ENCODE measurements at regions not wholly inside any gene's neighbourhood (a gene's known extent, or its start where the extent isn't known, plus 50 kb on each side); places are given as distances from the start of the nearest gene placed in this dataset.

DNA sequence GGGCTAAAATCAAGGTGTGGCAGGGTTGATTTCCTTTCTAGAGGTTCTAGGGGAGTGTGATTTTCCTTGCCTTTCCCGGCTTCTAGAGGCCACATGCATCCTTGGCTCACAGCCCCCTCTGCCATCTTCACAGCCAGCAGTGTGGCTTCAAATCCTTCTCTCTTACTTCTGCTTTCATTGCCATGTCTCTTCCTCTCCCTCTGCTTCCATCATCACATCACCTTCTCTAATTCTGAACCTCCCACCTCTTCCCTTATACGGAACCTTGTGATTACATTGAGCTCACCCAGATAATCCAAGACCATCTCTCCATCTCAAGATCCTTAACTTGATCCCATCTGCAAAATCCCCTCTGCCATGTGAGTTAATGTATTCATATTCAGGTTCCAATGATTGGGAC lies 56.2 kb upstream of the RMDN2 start:
- FAIRE-seq: no peak

DNA sequence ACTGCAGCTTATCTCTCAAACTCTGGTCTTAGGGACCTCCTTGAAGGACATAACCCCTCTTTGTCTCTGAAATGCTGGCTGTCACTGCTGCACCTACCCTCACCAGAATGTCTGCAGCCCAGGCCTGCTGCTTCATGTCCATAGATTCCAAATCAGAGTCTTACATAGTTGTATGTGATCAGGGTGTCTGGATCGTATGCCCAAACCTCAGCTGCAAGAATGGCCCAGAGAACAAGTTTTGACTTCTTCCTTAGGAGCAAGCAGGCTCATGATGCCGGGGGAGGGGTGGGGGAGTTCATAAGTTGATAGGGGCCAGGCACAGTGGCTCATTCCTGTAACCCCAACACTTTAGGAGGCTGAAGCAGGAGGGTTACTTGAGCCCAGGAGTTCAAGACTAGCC lies 55.8 kb upstream of the RMDN2 start:
- FAIRE-seq: no peak

DNA sequence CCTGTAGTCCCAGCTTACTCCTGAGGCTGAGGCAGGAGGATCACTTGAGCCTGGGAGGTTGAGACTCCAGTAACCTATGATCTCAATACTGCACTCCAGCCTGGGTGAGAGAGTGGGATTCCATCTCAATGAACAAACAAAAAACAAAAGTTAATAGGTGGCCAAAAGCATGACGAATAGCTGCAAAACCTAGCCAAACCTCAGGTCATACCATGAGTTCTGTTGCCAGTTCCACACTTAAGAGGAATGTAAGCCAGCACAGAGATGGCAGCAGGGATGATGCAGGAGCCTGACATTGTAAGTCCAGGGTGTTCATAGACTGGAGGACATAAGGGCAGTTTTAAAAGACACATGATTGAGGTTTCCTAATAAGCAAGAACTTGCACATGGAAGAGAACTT lies 55.3 kb upstream of the RMDN2 start:
- FAIRE-seq: no peak

GRCh38 chr2:37870829-37871228 lies 54.3 kb upstream of the RMDN2 start:
- no peak for FAIRE-seq

GRCh38 chr2:37871456-37872191 lies 53.5 kb upstream of the RMDN2 start:
- FAIRE-seq: no peak

DNA sequence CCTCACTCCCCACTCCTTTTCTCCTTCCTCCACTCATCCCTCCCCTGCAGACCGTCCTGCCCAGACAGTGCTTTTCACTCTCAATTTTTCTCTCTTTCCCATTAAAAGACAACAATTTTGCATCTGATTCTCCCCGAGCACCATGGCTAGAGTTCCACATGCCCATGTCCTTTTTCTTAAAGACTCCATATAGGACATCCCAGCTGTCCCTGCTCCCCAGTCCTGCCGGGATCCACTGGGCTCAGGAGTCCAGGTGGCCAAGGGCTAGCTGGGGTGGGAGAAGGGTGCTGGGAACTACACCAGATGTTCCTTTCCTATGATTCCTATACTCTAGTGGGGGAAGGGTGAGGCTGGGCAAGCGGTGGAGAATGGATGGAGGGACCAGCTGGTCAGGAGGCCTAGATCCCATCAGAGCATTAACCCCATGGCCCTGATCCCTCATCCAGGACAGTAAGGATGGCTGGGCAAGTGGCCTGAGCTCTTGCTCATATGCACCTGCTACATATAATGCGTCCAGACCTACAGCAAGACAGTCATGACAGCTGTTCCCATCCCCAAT lies 52.8 kb upstream of the RMDN2 start:
- FAIRE-seq: no peak

DNA sequence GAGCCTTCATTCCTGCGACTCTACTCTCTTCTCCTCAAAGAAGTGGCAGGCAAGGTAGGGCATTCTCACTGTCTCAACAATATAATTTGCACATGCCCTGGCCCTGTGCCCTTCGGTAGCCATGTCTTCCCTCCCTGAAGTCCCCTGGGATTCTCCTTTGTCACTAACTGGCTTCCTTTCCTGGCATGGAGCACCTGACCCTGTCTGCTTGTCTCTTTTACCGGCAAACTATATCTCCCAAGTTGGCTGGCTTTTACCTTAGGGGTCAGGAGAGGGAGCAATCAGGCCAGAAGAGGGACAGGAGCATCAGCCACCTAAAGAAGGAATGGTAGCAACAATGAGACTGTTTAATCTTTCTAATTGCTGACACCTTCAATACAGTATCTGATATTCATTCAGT lies 51.9 kb upstream of the RMDN2 start:
- no peak for FAIRE-seq

DNA sequence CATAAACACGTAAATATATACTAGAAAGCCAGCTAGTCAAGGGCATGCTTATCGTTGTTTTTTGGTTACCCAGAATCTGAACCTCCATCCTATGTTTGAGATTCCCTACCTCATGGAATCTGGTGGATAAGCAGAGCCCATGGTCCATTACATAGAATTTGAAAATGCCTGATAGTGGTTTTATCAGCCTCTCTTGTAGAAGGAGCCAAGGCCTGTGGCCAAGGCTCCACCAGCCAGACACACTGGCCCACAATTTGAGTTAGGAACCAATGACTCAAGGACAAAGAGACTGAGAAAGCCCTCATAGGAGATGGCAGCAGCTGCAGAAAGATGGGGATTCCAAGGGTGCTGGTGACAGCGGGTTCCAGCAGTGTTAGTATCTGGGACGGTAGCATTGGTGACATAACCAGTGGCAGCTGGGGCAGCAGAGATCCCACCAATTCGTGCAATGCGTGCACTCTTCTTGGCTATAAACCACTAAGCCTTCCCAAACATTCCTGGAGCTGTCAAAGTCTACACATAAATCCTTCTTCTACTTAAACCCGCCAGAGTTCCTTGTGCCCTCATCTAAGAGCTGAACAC lies 51.2 kb upstream of the RMDN2 start:
- FAIRE-seq: no peak

DNA sequence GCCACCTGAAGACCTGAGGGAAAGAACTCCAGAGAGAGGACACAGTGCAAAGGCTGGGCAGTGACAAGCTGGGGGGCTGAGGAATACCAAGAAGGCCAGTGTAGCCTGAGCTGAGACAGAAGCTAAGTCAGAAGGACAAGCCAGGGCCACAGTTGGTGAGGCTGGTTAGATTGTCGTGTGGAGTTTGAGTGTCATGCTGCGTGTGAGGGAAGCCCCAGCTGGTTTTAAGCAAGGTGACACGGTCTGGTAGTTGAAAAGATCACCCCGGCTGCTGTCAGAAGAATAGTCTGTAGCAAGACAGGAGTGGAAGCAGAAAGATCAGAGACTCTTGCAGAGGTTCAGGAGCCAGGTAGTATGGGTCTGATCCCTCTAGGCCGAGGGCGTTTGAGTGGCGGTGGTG lies 50.6 kb upstream of the RMDN2 start:
- FAIRE-seq: no peak
